ENCODE measurements at regions not wholly inside any gene's neighbourhood (a gene's known extent, or its start where the extent isn't known, plus 50 kb on each side); places are given as distances from the start of the nearest gene placed in this dataset.

- in situ Hi-C loops (cut with MboI; ENCODE audit: low sequenced_read_pairs), result no loop called here
Measured at GRCh38 chr6:100144991-100145390, 151.0 kb upstream of the MCHR2 start.

- in situ Hi-C loops (cut with MboI; ENCODE audit: low sequenced_read_pairs), result no loop called here
Measured at GRCh38 chr6:100138346-100139022, 144.5 kb upstream of the MCHR2 start.

GRCh38 chr6:100137759-100138158 is 143.7 kb upstream of the MCHR2 start:
- in situ Hi-C loops (cut with MboI; ENCODE audit: low sequenced_read_pairs), result no loop called here

- in situ Hi-C loops (cut with MboI; ENCODE audit: low sequenced_read_pairs), result no loop called here
Measured at GRCh38 chr6:100136590-100136989, 142.6 kb upstream of the MCHR2 start.

- in situ Hi-C loops (cut with MboI; ENCODE audit: low sequenced_read_pairs), result no loop called here
Measured at GRCh38 chr6:100135977-100136376, 142.0 kb upstream of the MCHR2 start.

GRCh38 chr6:100134703-100135102 is 140.7 kb upstream of the MCHR2 start:
- in situ Hi-C loops (cut with MboI; ENCODE audit: low sequenced_read_pairs), result no loop called here

GRCh38 chr6:100134297-100134696 is 140.3 kb upstream of the MCHR2 start:
- in situ Hi-C loops (cut with MboI; ENCODE audit: low sequenced_read_pairs), result no loop called here

- in situ Hi-C loops (cut with MboI; ENCODE audit: low sequenced_read_pairs), result no loop called here
Measured at GRCh38 chr6:100132005-100132404, 138.0 kb upstream of the MCHR2 start.

- in situ Hi-C loops (cut with MboI; ENCODE audit: low sequenced_read_pairs), result no loop called here
Measured at GRCh38 chr6:100130630-100131029, 136.6 kb upstream of the MCHR2 start.

GRCh38 chr6:100126790-100127484 is 132.9 kb upstream of the MCHR2 start:
- in situ Hi-C loops (cut with MboI; ENCODE audit: low sequenced_read_pairs), result no loop called here

GRCh38 chr6:100121854-100122609 is 128.0 kb upstream of the MCHR2 start:
- in situ Hi-C loops (cut with MboI; ENCODE audit: low sequenced_read_pairs), result loop anchor here (25.0 kb wide), 1 partner anchor 540 kb away; no protein-coding TSS in a partner anchor

GRCh38 chr6:100119261-100119660 is 125.2 kb upstream of the MCHR2 start:
- in situ Hi-C loops (cut with MboI; ENCODE audit: low sequenced_read_pairs), result loop anchor here (25.0 kb wide), 1 partner anchor 543 kb away; no protein-coding TSS in a partner anchor

- in situ Hi-C loops (cut with MboI; ENCODE audit: low sequenced_read_pairs), result loop anchor here (25.0 kb wide), 1 partner anchor 544 kb away; no protein-coding TSS in a partner anchor
Measured at GRCh38 chr6:100118301-100118700, 124.3 kb upstream of the MCHR2 start.

GRCh38 chr6:100117680-100118079 is 123.7 kb upstream of the MCHR2 start:
- in situ Hi-C loops (cut with MboI; ENCODE audit: low sequenced_read_pairs), result loop anchor here (25.0 kb wide), 1 partner anchor 545 kb away; no protein-coding TSS in a partner anchor

- in situ Hi-C loops (cut with MboI; ENCODE audit: low sequenced_read_pairs), result loop anchor here (25.0 kb wide), 1 partner anchor 546 kb away; no protein-coding TSS in a partner anchor
Measured at GRCh38 chr6:100116411-100117194, 122.6 kb upstream of the MCHR2 start.

GRCh38 chr6:100115407-100116101 is 121.5 kb upstream of the MCHR2 start:
- in situ Hi-C loops (cut with MboI; ENCODE audit: low sequenced_read_pairs), result loop anchor here (25.0 kb wide), 1 partner anchor 547 kb away; no protein-coding TSS in a partner anchor

- in situ Hi-C loops (cut with MboI; ENCODE audit: low sequenced_read_pairs), result loop anchor here (25.0 kb wide), 1 partner anchor 549 kb away; no protein-coding TSS in a partner anchor
Measured at GRCh38 chr6:100112855-100113508, 119.0 kb upstream of the MCHR2 start.

- in situ Hi-C loops (cut with MboI; ENCODE audit: low sequenced_read_pairs), result loop anchor here (25.0 kb wide), 1 partner anchor 556 kb away; no protein-coding TSS in a partner anchor
Measured at GRCh38 chr6:100105919-100106529, 112.0 kb upstream of the MCHR2 start.

- in situ Hi-C loops (cut with MboI; ENCODE audit: low sequenced_read_pairs), result loop anchor here (25.0 kb wide), 1 partner anchor 557 kb away; no protein-coding TSS in a partner anchor
Measured at GRCh38 chr6:100105138-100105537, 111.1 kb upstream of the MCHR2 start.
